CD4-positive, alpha-beta memory T cell (primary cell): ENCODE measurements at regions not wholly inside any gene's neighbourhood (a gene's known extent, or its start where the extent isn't known, plus 50 kb on each side); places are given as distances from the start of the nearest gene placed in this dataset.

Experiments
- CTCF ChIA-PET: fragments of 350-600 bp; sonication (Branson Sonifier 250); formaldehyde crosslinking; loops from one replicate; lab custom pipeline; 2021; ENCODE audit warnings: inconsistent platforms; ENCODE audit not compliant: partially characterized antibody; lab: Charles Lee
- POLR2A ChIA-PET: fragments of 350-600 bp; sonication (Branson Sonifier 250); formaldehyde crosslinking; loops from one replicate; lab custom pipeline; 2021; ENCODE audit not compliant: partially characterized antibody; lab: Charles Lee
- DNase-seq, 5 donors: peaks; one replicate each; pipeline versions ENCODE4 v3.0.0 to v3.0.0-alpha.2; 2020 to 2022; ENCODE audit warnings: mixed read lengths in 1 of 5
- H3K27ac ChIP-seq: one replicate; pipeline ENCODE4 v1.7.0; 2013; ENCODE audit warnings: low read depth, low read length
- H3K27me3 ChIP-seq: 2 replicates; pipeline ENCODE4 v1.7.0; 2013; ENCODE audit warnings: mild to moderate bottlenecking, low read length, moderate library complexity; ENCODE audit not compliant: insufficient read depth
- H3K36me3 ChIP-seq: 2 replicates; pipeline ENCODE4 v1.7.0; 2013; ENCODE audit warnings: mild to moderate bottlenecking, low read length, moderate library complexity; ENCODE audit not compliant: insufficient read depth
- H3K4me1 ChIP-seq: 2 replicates; pipeline ENCODE4 v1.7.0; 2013; ENCODE audit warnings: mild to moderate bottlenecking, low read length, moderate library complexity; ENCODE audit not compliant: insufficient read depth
- H3K4me3 ChIP-seq, 2 donors: one replicate each; pipeline ENCODE4 v1.7.0; 2013; ENCODE audit warnings: low read length in 2 of 2, mild to moderate bottlenecking in 1 of 2
- H3K9me3 ChIP-seq, 2 donors: one replicate each; pipeline ENCODE4 v1.7.0; 2013; ENCODE audit warnings: low read length in 2 of 2, control low read depth in 1 of 2; ENCODE audit not compliant: control insufficient read depth in 1 of 2
- H3K27ac Mint-ChIP-seq, 7 donors: one replicate each; pipeline ENCODE4 v1.8.0; 2020 to 2021; ENCODE audit warnings: mixed read lengths in 7 of 7, mild to moderate bottlenecking in 6 of 7, inconsistent platforms in 3 of 7, moderate library complexity in 3 of 7
- H3K27me3 Mint-ChIP-seq, 2 donors: one replicate each; pipeline ENCODE4 v1.8.0; 2020 to 2021; ENCODE audit warnings: mixed read lengths in 2 of 2
- H3K36me3 Mint-ChIP-seq, 2 donors: one replicate each; pipeline ENCODE4 v1.8.0; 2020 to 2021; ENCODE audit warnings: mixed read lengths in 2 of 2, inconsistent platforms in 1 of 2, mild to moderate bottlenecking in 1 of 2
- H3K4me1 Mint-ChIP-seq, 4 donors: one replicate each; pipeline ENCODE4 v1.8.0; 2020 to 2021; ENCODE audit warnings: mixed read lengths in 4 of 4, mild to moderate bottlenecking in 1 of 4
- H3K4me3 Mint-ChIP-seq, 8 donors: one replicate each; pipeline ENCODE4 v1.8.0; 2020 to 2021; ENCODE audit warnings: mixed read lengths in 8 of 8, mild to moderate bottlenecking in 7 of 8, moderate library complexity in 6 of 8, inconsistent platforms in 3 of 8
- H3K9me3 Mint-ChIP-seq, 8 donors: one replicate each; pipeline ENCODE4 v1.8.0; 2020 to 2021; ENCODE audit warnings: mixed read lengths in 8 of 8, mild to moderate bottlenecking in 5 of 8, inconsistent platforms in 3 of 8, moderate library complexity in 1 of 8
- intact Hi-C: fragments of 100-400 bp; cut with micrococcal nuclease; formaldehyde crosslinking; loops from one replicate; pipeline ENCODE4 v1.15.1; 2023

GRCh38 chr6:34615574-34616226 lies 59.6 kb upstream of the SPDEF start:
- peaks cover 6% of the 10 kb centered on the region for H3K36me3 ChIP-seq
- H3K27ac Mint-ChIP-seq, result peak overlapping the region in 6 of 7 donors; percentile 33 to 68 (median 48)
- H3K4me1 Mint-ChIP-seq, result peaks cover 18 to 36% (median 24%) of the 10 kb centered on the region in 4 donors
- no peak overlapping the region for H3K4me3 Mint-ChIP-seq
- no peak overlapping the region for H3K27ac ChIP-seq
- no peak for DNase-seq
- H3K9me3 ChIP-seq, result no peaks in the 10 kb centered on the region
- peaks cover 9% of the 10 kb centered on the region for H3K4me1 ChIP-seq
- ChIA-PET POLR2A (no interaction called here), CTCF (no interaction called here)
- no peak overlapping the region for H3K4me3 ChIP-seq
- no peaks in the 10 kb centered on the region for H3K9me3 Mint-ChIP-seq
- H3K27me3 Mint-ChIP-seq, result no peaks in the 10 kb centered on the region
- intact Hi-C loops, result no loop called here
- peaks cover 4 to 24% of the 10 kb centered on the region in 2 donors for H3K36me3 Mint-ChIP-seq
- H3K27me3 ChIP-seq, result no peaks in the 10 kb centered on the region

- H3K4me1 Mint-ChIP-seq, result peaks cover 10 to 23% (median 15%) of the 10 kb centered on the region in 4 donors
- no peaks in the 10 kb centered on the region for H3K9me3 ChIP-seq
- no peaks in the 10 kb centered on the region for H3K27me3 Mint-ChIP-seq
- H3K27ac ChIP-seq, result no peak overlapping the region
- H3K4me3 Mint-ChIP-seq, result no peak overlapping the region
- H3K27ac Mint-ChIP-seq, result peak overlapping the region in 5 of 7 donors; percentile 48 to 74 (median 63)
- H3K4me1 ChIP-seq, result peaks cover 8% of the 10 kb centered on the region
- H3K27me3 ChIP-seq, result no peaks in the 10 kb centered on the region
- intact Hi-C loops, result no loop called here
- no peak for DNase-seq
- H3K36me3 ChIP-seq, result peaks cover 8% of the 10 kb centered on the region
- no peak overlapping the region for H3K4me3 ChIP-seq
- peaks cover 13 to 32% of the 10 kb centered on the region in 2 donors for H3K36me3 Mint-ChIP-seq
- CTCF ChIA-PET, result interaction anchor here (0.7 to 7.9 kb wide), 16 partner anchors 9 to 529 kb away, joined by 3 to 178 read pairs (median 4); partner anchors contain the start of gene ILRUN
- no peaks in the 10 kb centered on the region for H3K9me3 Mint-ChIP-seq
- POLR2A ChIA-PET, result interaction anchor here (1.0 kb wide), 1 partner anchor 151 kb away, joined by 4 read pairs; no protein-coding TSS in a partner anchor
Measured at GRCh38 chr6:34610819-34611477, 54.8 kb upstream of the SPDEF start.

GRCh38 chr6:34608321-34609091 lies 52.4 kb upstream of the SPDEF start:
- Histone ChIP-seq H3K4me1 (peaks cover 8% of the 10 kb centered on the region), H3K27ac (no peak overlapping the region), H3K36me3 (peaks cover 21% of the 10 kb centered on the region), H3K9me3 (no peaks in the 10 kb centered on the region), H3K27me3 (no peaks in the 10 kb centered on the region), H3K4me3 (no peak overlapping the region)
- CTCF ChIA-PET, result interaction anchor here (0.6 to 7.9 kb wide), 36 partner anchors 8 to 554 kb away, joined by 3 to 178 read pairs (median 4); partner anchors contain the start of genes HMGA1, PACSIN1, RPS10 and SMIM29
- Mint-ChIP-seq H3K9me3 (no peaks in the 10 kb centered on the region), H3K27ac (peak overlapping the region in 1 of 7 donors; percentile 29), H3K36me3 (peaks cover 18 to 41% of the 10 kb centered on the region in 2 donors), H3K4me3 (no peak overlapping the region), H3K4me1 (peaks cover 10 to 28% (median 15%) of the 10 kb centered on the region in 4 donors), H3K27me3 (no peaks in the 10 kb centered on the region)
- POLR2A ChIA-PET, result interaction anchor here (0.6 to 2.3 kb wide), 4 partner anchors 10 to 149 kb away, joined by 3 to 11 read pairs (median 5); no protein-coding TSS in a partner anchor
- intact Hi-C loops, result loop anchor here (1.0 kb wide), 5 partner anchors 81 to 445 kb away; partner anchors contain the start of gene SMIM29
- DNase-seq, result no peak

GRCh38 chr6:34606477-34607265 lies 50.5 kb upstream of the SPDEF start:
- Mint-ChIP-seq H3K36me3 (peaks cover 23 to 42% of the 10 kb centered on the region in 2 donors), H3K4me1 (peaks cover 11 to 34% (median 19%) of the 10 kb centered on the region in 4 donors), H3K9me3 (no peaks in the 10 kb centered on the region), H3K4me3 (no peak overlapping the region), H3K27me3 (no peaks in the 10 kb centered on the region), H3K27ac (peak overlapping the region in 1 of 7 donors; percentile 32)
- Histone ChIP-seq H3K27me3 (no peaks in the 10 kb centered on the region), H3K4me3 (no peak overlapping the region), H3K27ac (no peak overlapping the region), H3K36me3 (peaks cover 21% of the 10 kb centered on the region), H3K9me3 (no peaks in the 10 kb centered on the region), H3K4me1 (peaks cover 8% of the 10 kb centered on the region)
- POLR2A ChIA-PET, result no interaction called here
- CTCF ChIA-PET, result interaction anchor here (1.0 to 7.9 kb wide), 3 partner anchors 70 to 357 kb away, joined by 4 to 178 read pairs (median 21); partner anchors contain the start of gene SMIM29
- intact Hi-C loops, result no loop called here
- no peak for DNase-seq
